ENCODE measurements at regions not wholly inside any gene's neighbourhood (a gene's known extent, or its start where the extent isn't known, plus 50 kb on each side); places are given as distances from the start of the nearest gene placed in this dataset.
A peak's percentile ranks its signal among the peaks of the same experiment; 100 is the strongest.

DNA sequence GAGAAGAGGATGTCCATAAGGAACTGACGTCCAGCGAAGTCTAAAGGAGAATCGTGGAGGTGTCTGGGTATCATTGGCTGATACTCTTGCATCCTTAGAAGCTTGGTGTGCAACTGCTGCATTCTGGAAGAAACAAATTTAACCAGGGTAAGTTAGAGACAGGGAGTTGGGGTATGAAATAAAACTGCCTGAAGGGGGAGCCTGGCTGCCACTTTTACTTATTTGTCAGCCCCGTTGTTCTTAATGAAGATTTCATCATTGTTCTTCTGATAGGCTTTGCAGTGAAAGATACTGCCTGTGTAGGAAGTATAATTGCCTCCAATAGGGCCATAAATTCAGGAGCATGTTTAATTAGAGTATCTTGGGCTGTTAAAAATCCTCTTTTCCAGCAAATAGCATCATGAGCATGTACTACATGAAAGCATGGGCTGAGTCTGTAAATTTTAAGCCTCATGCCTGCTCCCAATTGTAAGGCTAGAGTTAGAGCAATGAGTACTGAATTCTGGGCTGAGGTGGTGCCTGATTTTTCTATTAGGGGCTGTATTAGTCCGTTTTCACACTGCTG lies 1264.5 kb upstream of the ACO1 start:
- Histone ChIP-seq H3K36me3 (ENCODE audit: control insufficient read depth in 1 of 2, insufficient read depth in 2 of 2, low read length in 2 of 2) (no peaks in the 10 kb centered on the region), H3K4me3 (replicated peaks in 1 of 2; ENCODE audit: low read depth in 1 of 2, low read length in 2 of 2) (no peak overlapping the region), H3K27ac (ENCODE audit: low read depth, low read length) (no peak overlapping the region), H3K27me3 (ENCODE audit: insufficient read depth, low read length) (no peaks in the 10 kb centered on the region), H2AFZ (ENCODE audit: low read depth, low read length, poor library complexity, severe bottlenecking) (no peak overlapping the region), H3K79me2 (ENCODE audit: insufficient read depth, low read length) (no peaks in the 10 kb centered on the region), H3K4me1 (ENCODE audit: control insufficient read depth in 1 of 2, insufficient read depth in 2 of 2, low read length in 2 of 2) (no peaks in the 10 kb centered on the region), H3K9ac (ENCODE audit: low read length) (no peak overlapping the region), H3K4me2 (ENCODE audit: low read length) (no peak overlapping the region), H4K20me1 (ENCODE audit: insufficient read depth) (no peaks in the 10 kb centered on the region), H3K9me2 (ENCODE audit: insufficient read depth) (no peaks in the 10 kb centered on the region), H3K9me3 (ENCODE audit: control insufficient read depth in 1 of 2, insufficient read depth in 1 of 2, low read depth in 1 of 2, low read length in 2 of 2) (peaks cover 0 to 3% of the 10 kb centered on the region in 2 experiments; a peak in 1 of 4 replicates)
- DNase-seq (ENCODE audit: low read depth, low spot score), result peak; percentile 6
- intact Hi-C loops (cut with micrococcal nuclease), result loop anchor here (2.0 to 10.0 kb wide), 2 partner anchors 185 to 681 kb away; no protein-coding TSS in a partner anchor
- BruUV-seq (replicated peaks), result no TSS peak
- ChIA-PET RAD21 (ENCODE audit: low non-redundant PET in 1 of 2, low total read pairs in 2 of 2, uncharacterized antibody in 2 of 2, unreplicated experiment in 2 of 2) (no interaction called here), CTCF (interaction anchor here (1.1 to 1.5 kb wide), 2 partner anchors 30 to 184 kb away, joined by 4 to 5 read pairs; no protein-coding TSS in a partner anchor), POLR2A (no interaction called here)
- peak; percentile 77 for ATAC-seq
- TF ChIP-seq, protein P1, sequence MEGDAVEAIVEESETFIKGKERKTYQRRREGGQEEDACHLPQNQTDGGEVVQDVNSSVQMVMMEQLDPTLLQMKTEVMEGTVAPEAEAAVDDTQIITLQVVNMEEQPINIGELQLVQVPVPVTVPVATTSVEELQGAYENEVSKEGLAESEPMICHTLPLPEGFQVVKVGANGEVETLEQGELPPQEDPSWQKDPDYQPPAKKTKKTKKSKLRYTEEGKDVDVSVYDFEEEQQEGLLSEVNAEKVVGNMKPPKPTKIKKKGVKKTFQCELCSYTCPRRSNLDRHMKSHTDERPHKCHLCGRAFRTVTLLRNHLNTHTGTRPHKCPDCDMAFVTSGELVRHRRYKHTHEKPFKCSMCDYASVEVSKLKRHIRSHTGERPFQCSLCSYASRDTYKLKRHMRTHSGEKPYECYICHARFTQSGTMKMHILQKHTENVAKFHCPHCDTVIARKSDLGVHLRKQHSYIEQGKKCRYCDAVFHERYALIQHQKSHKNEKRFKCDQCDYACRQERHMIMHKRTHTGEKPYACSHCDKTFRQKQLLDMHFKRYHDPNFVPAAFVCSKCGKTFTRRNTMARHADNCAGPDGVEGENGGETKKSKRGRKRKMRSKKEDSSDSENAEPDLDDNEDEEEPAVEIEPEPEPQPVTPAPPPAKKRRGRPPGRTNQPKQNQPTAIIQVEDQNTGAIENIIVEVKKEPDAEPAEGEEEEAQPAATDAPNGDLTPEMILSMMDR (IDR thresholded peaks at IDR 0.05 in 2 of 3, conservative IDR thresholded peaks at IDR 0.05 in 1 of 3; ENCODE audit: borderline replicate concordance in 1 of 3, insufficient read depth in 1 of 3, low read depth in 2 of 3, low read length in 2 of 3), result peak; percentile 24 to 49 (median 34); a peak in 5 of 6 replicates
- TF ChIP-seq POLR2AphosphoS5 (IDR thresholded peaks at IDR 0.05; ENCODE audit: low read depth, low read length) (no peak), RAD21 (IDR thresholded peaks at IDR 0.05; ENCODE audit: low read depth) (peak; percentile 59), JUND (IDR thresholded peaks at IDR 0.05) (no peak)
- TF ChIP-seq, protein P2, sequence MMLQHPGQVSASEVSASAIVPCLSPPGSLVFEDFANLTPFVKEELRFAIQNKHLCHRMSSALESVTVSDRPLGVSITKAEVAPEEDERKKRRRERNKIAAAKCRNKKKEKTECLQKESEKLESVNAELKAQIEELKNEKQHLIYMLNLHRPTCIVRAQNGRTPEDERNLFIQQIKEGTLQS (IDR thresholded peaks at IDR 0.05), result no peak

DNA sequence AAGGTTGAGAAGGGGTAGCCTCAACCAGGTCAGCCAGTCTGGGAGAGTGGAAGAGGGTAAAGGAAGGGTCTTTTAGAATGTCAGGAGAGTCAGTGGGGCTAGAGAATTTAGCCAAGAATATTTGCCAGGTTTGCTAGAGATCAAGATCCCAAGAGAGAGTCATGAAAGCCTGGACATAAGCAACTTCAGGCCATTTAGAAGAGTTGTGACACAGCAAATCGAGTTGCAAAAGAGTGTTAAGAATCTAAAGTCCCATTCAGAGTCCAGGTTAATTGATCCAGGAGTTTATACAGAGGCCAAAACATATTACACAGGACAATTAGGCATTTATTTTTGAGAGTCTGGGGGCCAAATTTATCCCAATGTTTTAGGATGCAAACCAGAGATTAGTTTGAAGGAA lies 1260.1 kb upstream of the ACO1 start:
- DNase-seq (ENCODE audit: low read depth, low spot score), result no peak
- TF ChIP-seq CEBPB (IDR thresholded peaks at IDR 0.05; ENCODE audit: low read depth) (no peak), SP1 (IDR thresholded peaks at IDR 0.05; ENCODE audit: low read depth) (no peak), POLR2A (IDR thresholded peaks at IDR 0.05; ENCODE audit: borderline replicate concordance, extremely low read depth, insufficient read depth, insufficient read length) (no peak), EZH2phosphoT487 (IDR thresholded peaks at IDR 0.05; ENCODE audit: borderline replicate concordance) (no peak), POLR2AphosphoS5 (IDR thresholded peaks at IDR 0.05; ENCODE audit: low read depth, low read length) (no peak), SRF (IDR thresholded peaks at IDR 0.05; ENCODE audit: low read depth) (no peak), CBX3 (IDR thresholded peaks at IDR 0.05; ENCODE audit: low read depth) (no peak)
- TF ChIP-seq, protein P3, sequence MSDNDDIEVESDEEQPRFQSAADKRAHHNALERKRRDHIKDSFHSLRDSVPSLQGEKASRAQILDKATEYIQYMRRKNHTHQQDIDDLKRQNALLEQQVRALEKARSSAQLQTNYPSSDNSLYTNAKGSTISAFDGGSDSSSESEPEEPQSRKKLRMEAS (IDR thresholded peaks at IDR 0.05), result no peak
- TF ChIP-seq, protein P2 (IDR thresholded peaks at IDR 0.05), result no peak
- TF ChIP-seq, protein P4, sequence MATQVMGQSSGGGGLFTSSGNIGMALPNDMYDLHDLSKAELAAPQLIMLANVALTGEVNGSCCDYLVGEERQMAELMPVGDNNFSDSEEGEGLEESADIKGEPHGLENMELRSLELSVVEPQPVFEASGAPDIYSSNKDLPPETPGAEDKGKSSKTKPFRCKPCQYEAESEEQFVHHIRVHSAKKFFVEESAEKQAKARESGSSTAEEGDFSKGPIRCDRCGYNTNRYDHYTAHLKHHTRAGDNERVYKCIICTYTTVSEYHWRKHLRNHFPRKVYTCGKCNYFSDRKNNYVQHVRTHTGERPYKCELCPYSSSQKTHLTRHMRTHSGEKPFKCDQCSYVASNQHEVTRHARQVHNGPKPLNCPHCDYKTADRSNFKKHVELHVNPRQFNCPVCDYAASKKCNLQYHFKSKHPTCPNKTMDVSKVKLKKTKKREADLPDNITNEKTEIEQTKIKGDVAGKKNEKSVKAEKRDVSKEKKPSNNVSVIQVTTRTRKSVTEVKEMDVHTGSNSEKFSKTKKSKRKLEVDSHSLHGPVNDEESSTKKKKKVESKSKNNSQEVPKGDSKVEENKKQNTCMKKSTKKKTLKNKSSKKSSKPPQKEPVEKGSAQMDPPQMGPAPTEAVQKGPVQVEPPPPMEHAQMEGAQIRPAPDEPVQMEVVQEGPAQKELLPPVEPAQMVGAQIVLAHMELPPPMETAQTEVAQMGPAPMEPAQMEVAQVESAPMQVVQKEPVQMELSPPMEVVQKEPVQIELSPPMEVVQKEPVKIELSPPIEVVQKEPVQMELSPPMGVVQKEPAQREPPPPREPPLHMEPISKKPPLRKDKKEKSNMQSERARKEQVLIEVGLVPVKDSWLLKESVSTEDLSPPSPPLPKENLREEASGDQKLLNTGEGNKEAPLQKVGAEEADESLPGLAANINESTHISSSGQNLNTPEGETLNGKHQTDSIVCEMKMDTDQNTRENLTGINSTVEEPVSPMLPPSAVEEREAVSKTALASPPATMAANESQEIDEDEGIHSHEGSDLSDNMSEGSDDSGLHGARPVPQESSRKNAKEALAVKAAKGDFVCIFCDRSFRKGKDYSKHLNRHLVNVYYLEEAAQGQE (IDR thresholded peaks at IDR 0.05; ENCODE audit: low read depth), result no peak
- Histone ChIP-seq H3K9ac (ENCODE audit: low read length) (no peak overlapping the region), H2AFZ (ENCODE audit: low read depth, low read length, poor library complexity, severe bottlenecking) (no peak overlapping the region), H3K27ac (ENCODE audit: low read depth, low read length) (no peak overlapping the region), H3K9me3 (ENCODE audit: control insufficient read depth in 1 of 2, insufficient read depth in 1 of 2, low read depth in 1 of 2, low read length in 2 of 2) (peaks cover 0 to 3% of the 10 kb centered on the region in 2 experiments; a peak in 1 of 4 replicates), H4K20me1 (ENCODE audit: insufficient read depth) (no peaks in the 10 kb centered on the region), H3K27me3 (ENCODE audit: insufficient read depth, low read length) (no peaks in the 10 kb centered on the region), H3K4me2 (ENCODE audit: low read length) (no peak overlapping the region), H3K79me2 (ENCODE audit: insufficient read depth, low read length) (no peaks in the 10 kb centered on the region), H3K4me3 (replicated peaks in 1 of 2; ENCODE audit: low read depth in 1 of 2, low read length in 2 of 2) (no peak overlapping the region), H3K36me3 (ENCODE audit: control insufficient read depth in 1 of 2, insufficient read depth in 2 of 2, low read length in 2 of 2) (no peaks in the 10 kb centered on the region), H3K9me2 (ENCODE audit: insufficient read depth) (no peaks in the 10 kb centered on the region), H3K4me1 (ENCODE audit: control insufficient read depth in 1 of 2, insufficient read depth in 2 of 2, low read length in 2 of 2) (no peaks in the 10 kb centered on the region)
- intact Hi-C loops (cut with micrococcal nuclease), result loop anchor here (10.0 kb wide), 1 partner anchor 180 kb away; no protein-coding TSS in a partner anchor
- CTCF ChIA-PET, result no interaction called here
- no TSS peak for BruUV-seq (replicated peaks)
- POLR2A ChIA-PET, result no interaction called here
- no peak for ATAC-seq
- RAD21 ChIA-PET (ENCODE audit: low non-redundant PET in 1 of 2, low total read pairs in 2 of 2, uncharacterized antibody in 2 of 2, unreplicated experiment in 2 of 2), result no interaction called here
